B cell (primary cell): ENCODE measurements at regions not wholly inside any gene's neighbourhood (a gene's known extent, or its start where the extent isn't known, plus 50 kb on each side); places are given as distances from the start of the nearest gene placed in this dataset.

ENCODE experiments used
- ATAC-seq: fragments of 200-7000 bp; cut with Tn5 transposase; one replicate; pipeline ENCODE4 v1.10.0; 2021; ENCODE audit warnings: low read depth, mild to moderate bottlenecking, moderate number of reproducible peaks, moderate library complexity
- CTCF ChIA-PET: fragments of 350-600 bp; sonication (Branson Sonifier 250); formaldehyde crosslinking; loops from one replicate; lab custom pipeline; 2021; ENCODE audit warnings: antibody characterized with exemption, inconsistent platforms; lab: Charles Lee
- POLR2A ChIA-PET: fragments of 350-600 bp; sonication (Branson Sonifier 250); formaldehyde crosslinking; loops from one replicate; lab custom pipeline; 2021; ENCODE audit warnings: antibody characterized with exemption; lab: Charles Lee
- DNase-seq: peaks from one replicate; pipeline ENCODE4 v3.0.0; 2013
- H2AFZ ChIP-seq: 2 replicates; pipeline ENCODE4 v1.6.1; 2012; ENCODE audit warnings: mild to moderate bottlenecking, low read depth, low read length; ENCODE audit not compliant: insufficient read depth, poor library complexity, severe bottlenecking
- H3K27ac ChIP-seq, 2 donors: 1 replicate in 1 of 2; 2 replicates in 1 of 2; pipeline ENCODE4 v1.5.1; 2012 to 2013; ENCODE audit warnings: low read length in 2 of 2, mild to moderate bottlenecking in 2 of 2, moderate library complexity in 1 of 2
- H3K27me3 ChIP-seq, 4 experiments: fragments of 200-600 bp in 1 of 4; sonication (generic) in 1 of 4; replicated peaks in 1 of 4; 1 replicate in 2 of 4; 2 replicates in 2 of 4; pipeline versions ENCODE4 v1.6.1 to v1.7.0; 2013 to 2016; ENCODE audit warnings: low read length in 3 of 4, mild to moderate bottlenecking in 2 of 4, mixed read lengths in 1 of 4, moderate library complexity in 1 of 4; ENCODE audit not compliant: insufficient read depth in 4 of 4, control insufficient read depth in 3 of 4; ENCODE audit errors: control extremely low read depth in 1 of 4
- H3K36me3 ChIP-seq, 2 experiments: replicated peaks in 1 of 2; 1 replicate in 1 of 2; 2 replicates in 1 of 2; pipeline versions ENCODE4 v1.6.1 to v1.7.1; 2013; ENCODE audit warnings: low read length in 1 of 2; ENCODE audit not compliant: insufficient read depth in 2 of 2, control insufficient read depth in 1 of 2; ENCODE audit errors: control extremely low read depth in 1 of 2, extremely low read depth in 1 of 2
- H3K4me1 ChIP-seq, 2 donors: fragments of 200-600 bp in 1 of 2; sonication (generic) in 1 of 2; 1 replicate in 1 of 2; 2 replicates in 1 of 2; pipeline versions ENCODE4 v1.5.1 to v1.6.1; 2013 to 2017; ENCODE audit warnings: low read length in 2 of 2; ENCODE audit not compliant: control insufficient read depth in 2 of 2, insufficient read depth in 2 of 2
- H3K4me2 ChIP-seq: replicated peaks from 2 replicates; pipeline ENCODE3; 2012; ENCODE audit warnings: mild to moderate bottlenecking, low read depth, low read length; ENCODE audit not compliant: poor library complexity, severe bottlenecking
- H3K4me3 ChIP-seq, 5 experiments: fragments of 200-600 bp in 1 of 5; sonication (generic) in 1 of 5; 1 replicate in 3 of 5; 2 replicates in 2 of 5; pipeline versions ENCODE4 v1.5.1 to v1.7.0; 2011 to 2016; ENCODE audit warnings: low read length in 4 of 5, mild to moderate bottlenecking in 4 of 5, low read depth in 2 of 5, control low read depth in 1 of 5, moderate library complexity in 1 of 5; ENCODE audit not compliant: insufficient read depth in 1 of 5; ENCODE audit errors: control extremely low read depth in 1 of 5, extremely low read depth in 1 of 5
- H3K79me2 ChIP-seq: fragments of 200-600 bp; sonication (generic); one replicate; pipeline ENCODE4 v1.6.0; 2016; ENCODE audit warnings: low read length; ENCODE audit not compliant: control insufficient read depth, insufficient read depth
- H3K9ac ChIP-seq: fragments of 200-600 bp; sonication (generic); 2 replicates; pipeline ENCODE4 v1.6.1; 2017; ENCODE audit warnings: mild to moderate bottlenecking, low read length, moderate library complexity
- H3K9me3 ChIP-seq, 3 donors: one replicate each; pipeline versions ENCODE4 v1.6.1 to v1.7.1; 2013; ENCODE audit warnings: low read length in 2 of 3; ENCODE audit not compliant: control insufficient read depth in 2 of 3, insufficient read depth in 1 of 3; ENCODE audit errors: control extremely low read depth in 1 of 3
- H4K20me1 ChIP-seq: 2 replicates; pipeline ENCODE4 v1.6.0; 2012; ENCODE audit warnings: mild to moderate bottlenecking, low read length; ENCODE audit not compliant: insufficient read depth, control insufficient read depth, poor library complexity, severe bottlenecking
- H3K27ac Mint-ChIP-seq: one replicate; pipeline ENCODE4 v1.8.0; 2021; ENCODE audit warnings: mixed read lengths
- H3K27me3 Mint-ChIP-seq: one replicate; pipeline ENCODE4 v1.8.0; 2021; ENCODE audit warnings: mixed read lengths
- H3K4me1 Mint-ChIP-seq: one replicate; pipeline ENCODE4 v1.8.0; 2021; ENCODE audit warnings: mixed read lengths
- H3K4me3 Mint-ChIP-seq: one replicate; pipeline ENCODE4 v1.8.0; 2021; ENCODE audit warnings: mixed read lengths
- H3K9me3 Mint-ChIP-seq: one replicate; pipeline ENCODE4 v1.8.0; 2022; ENCODE audit warnings: mixed read lengths; ENCODE audit not compliant: insufficient read depth
- EZH2 ChIP-seq: IDR thresholded peaks from 2 replicates; pipeline ENCODE4 v1.6.1; 2012; ENCODE audit warnings: borderline replicate concordance, low read depth, mild to moderate bottlenecking, moderate library complexity, low read length; ENCODE audit not compliant: insufficient read depth, poor library complexity, severe bottlenecking
- WGBS: methylation state at CpG from one replicate; pipeline ENCODE4 v1.1.5; 2013; ENCODE audit warnings: missing lambda C conversion rate; ENCODE audit not compliant: insufficient coverage; 5-methylcytosine and 5-hydroxymethylcytosine counted together
- intact Hi-C: fragments of 100-400 bp; cut with micrococcal nuclease; formaldehyde crosslinking; loops from one replicate; pipeline ENCODE4 v1.10.0; 2022
- TF ChIP-seq, protein P1 (sequence below): fragments of 200-600 bp; IDR thresholded peaks from one replicate; pipeline ENCODE4 v1.8.0; 2022; ENCODE audit warnings: antibody characterized with exemption, mild to moderate bottlenecking

DNA sequence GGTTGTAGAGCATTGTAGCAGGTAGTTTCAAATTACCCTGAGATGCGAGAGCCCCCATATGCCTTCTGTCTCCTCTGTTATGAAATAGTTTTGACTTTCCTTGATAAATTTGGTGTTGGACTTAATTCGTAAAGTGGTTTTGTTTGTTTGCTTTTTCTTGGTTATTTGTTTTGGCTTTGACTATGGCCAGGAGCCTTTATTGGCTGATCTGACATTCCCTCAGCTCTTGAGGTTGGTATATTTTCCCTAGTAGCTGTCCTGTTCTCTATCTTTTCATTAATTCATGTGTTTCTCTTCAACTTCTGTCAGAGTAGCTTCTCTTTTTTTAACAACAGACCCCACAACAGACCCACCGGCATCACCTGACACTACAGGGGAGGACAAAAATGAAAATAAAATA is 457.4 kb upstream of the MANEA start:
- Histone ChIP-seq H3K9ac (no peak overlapping the region), H3K79me2 (no peaks in the 10 kb centered on the region), H3K27ac (no peak overlapping the region), H2AFZ (no peak overlapping the region), H3K9me3 (no peaks in the 10 kb centered on the region), H3K4me3 (no peak overlapping the region), H3K27me3 (no peaks in the 10 kb centered on the region), H3K4me2 (no peak overlapping the region), H3K36me3 (no peaks in the 10 kb centered on the region), H3K4me1 (no peaks in the 10 kb centered on the region), H4K20me1 (no peaks in the 10 kb centered on the region)
- DNase-seq (no peak), ATAC-seq (no peak)
- ChIA-PET POLR2A (no interaction called here), CTCF (no interaction called here)
- Mint-ChIP-seq H3K4me3 (no peak overlapping the region), H3K27me3 (no peaks in the 10 kb centered on the region), H3K4me1 (no peaks in the 10 kb centered on the region), H3K9me3 (no peaks in the 10 kb centered on the region), H3K27ac (no peak overlapping the region)
- TF ChIP-seq, protein P1, sequence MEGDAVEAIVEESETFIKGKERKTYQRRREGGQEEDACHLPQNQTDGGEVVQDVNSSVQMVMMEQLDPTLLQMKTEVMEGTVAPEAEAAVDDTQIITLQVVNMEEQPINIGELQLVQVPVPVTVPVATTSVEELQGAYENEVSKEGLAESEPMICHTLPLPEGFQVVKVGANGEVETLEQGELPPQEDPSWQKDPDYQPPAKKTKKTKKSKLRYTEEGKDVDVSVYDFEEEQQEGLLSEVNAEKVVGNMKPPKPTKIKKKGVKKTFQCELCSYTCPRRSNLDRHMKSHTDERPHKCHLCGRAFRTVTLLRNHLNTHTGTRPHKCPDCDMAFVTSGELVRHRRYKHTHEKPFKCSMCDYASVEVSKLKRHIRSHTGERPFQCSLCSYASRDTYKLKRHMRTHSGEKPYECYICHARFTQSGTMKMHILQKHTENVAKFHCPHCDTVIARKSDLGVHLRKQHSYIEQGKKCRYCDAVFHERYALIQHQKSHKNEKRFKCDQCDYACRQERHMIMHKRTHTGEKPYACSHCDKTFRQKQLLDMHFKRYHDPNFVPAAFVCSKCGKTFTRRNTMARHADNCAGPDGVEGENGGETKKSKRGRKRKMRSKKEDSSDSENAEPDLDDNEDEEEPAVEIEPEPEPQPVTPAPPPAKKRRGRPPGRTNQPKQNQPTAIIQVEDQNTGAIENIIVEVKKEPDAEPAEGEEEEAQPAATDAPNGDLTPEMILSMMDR, result no peak
- no peak for TF ChIP-seq EZH2
- WGBS, result 100% methylated on average over 1 of the region's 3 CpGs
- intact Hi-C loops, result no loop called here

GRCh38 chr6:95120984-95121383 is 456.4 kb upstream of the MANEA start:
- H3K79me2 ChIP-seq, result no peaks in the 10 kb centered on the region
- TF ChIP-seq EZH2, result no peak
- intact Hi-C loops, result no loop called here
- ChIA-PET CTCF (no interaction called here), POLR2A (no interaction called here)
- DNase-seq (no peak), ATAC-seq (no peak)
- no peaks in the 10 kb centered on the region for H3K36me3 ChIP-seq
- H3K4me2 ChIP-seq, result no peak overlapping the region
- H4K20me1 ChIP-seq, result no peaks in the 10 kb centered on the region
- H3K9me3 ChIP-seq, result no peaks in the 10 kb centered on the region
- Mint-ChIP-seq H3K4me1 (no peaks in the 10 kb centered on the region), H3K27ac (no peak overlapping the region), H3K4me3 (no peak overlapping the region), H3K9me3 (no peaks in the 10 kb centered on the region), H3K27me3 (no peaks in the 10 kb centered on the region)
- no peak overlapping the region for H3K9ac ChIP-seq
- no peaks in the 10 kb centered on the region for H3K27me3 ChIP-seq
- no peak overlapping the region for H3K27ac ChIP-seq
- H3K4me3 ChIP-seq, result no peak overlapping the region
- no peak overlapping the region for H2AFZ ChIP-seq
- no peaks in the 10 kb centered on the region for H3K4me1 ChIP-seq
- WGBS, result 100% methylated on average over 1 of the region's 4 CpGs
